ENCODE measurements at regions not wholly inside any gene's neighbourhood (a gene's known extent, or its start where the extent isn't known, plus 50 kb on each side); places are given as distances from the start of the nearest gene placed in this dataset.

DNA sequence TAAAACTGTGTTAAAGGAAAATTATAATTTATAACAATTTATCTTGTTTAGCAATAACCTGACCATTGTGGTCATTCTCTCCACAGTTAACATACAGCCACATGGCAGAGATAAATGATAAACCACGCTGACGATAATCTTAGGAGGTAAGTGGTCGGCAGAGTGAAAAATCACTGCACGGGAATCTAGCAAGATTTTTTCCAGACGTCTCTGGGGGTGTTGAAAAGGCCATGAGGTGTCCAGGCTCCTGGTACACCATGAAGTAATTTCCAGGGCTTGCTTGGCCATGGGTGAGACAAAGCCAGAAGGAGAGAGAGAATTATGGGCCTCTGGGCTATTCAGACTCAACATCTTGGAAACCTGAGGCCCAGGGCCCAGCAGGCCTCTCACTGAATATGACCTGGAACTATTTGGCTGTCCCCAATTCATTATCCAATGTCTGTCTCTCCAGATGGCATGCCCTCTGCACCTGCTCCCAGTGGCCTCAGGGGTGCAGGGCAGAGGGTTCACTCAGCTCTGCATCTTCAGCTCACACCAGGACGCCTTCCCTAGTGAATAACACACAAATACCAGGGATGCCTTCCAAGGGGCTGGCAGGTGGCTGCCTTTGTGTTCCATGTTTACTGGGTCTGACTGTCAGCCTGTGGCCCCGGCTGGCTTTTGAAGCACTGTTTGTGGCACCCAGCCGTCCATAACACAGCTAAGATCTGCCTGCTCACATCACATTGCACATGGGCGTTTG, 590.4 kb upstream of the PFKP start:
- no peak for TF ChIP-seq POLR2A (IDR thresholded peaks at IDR 0.05)
- TF ChIP-seq, protein P1, sequence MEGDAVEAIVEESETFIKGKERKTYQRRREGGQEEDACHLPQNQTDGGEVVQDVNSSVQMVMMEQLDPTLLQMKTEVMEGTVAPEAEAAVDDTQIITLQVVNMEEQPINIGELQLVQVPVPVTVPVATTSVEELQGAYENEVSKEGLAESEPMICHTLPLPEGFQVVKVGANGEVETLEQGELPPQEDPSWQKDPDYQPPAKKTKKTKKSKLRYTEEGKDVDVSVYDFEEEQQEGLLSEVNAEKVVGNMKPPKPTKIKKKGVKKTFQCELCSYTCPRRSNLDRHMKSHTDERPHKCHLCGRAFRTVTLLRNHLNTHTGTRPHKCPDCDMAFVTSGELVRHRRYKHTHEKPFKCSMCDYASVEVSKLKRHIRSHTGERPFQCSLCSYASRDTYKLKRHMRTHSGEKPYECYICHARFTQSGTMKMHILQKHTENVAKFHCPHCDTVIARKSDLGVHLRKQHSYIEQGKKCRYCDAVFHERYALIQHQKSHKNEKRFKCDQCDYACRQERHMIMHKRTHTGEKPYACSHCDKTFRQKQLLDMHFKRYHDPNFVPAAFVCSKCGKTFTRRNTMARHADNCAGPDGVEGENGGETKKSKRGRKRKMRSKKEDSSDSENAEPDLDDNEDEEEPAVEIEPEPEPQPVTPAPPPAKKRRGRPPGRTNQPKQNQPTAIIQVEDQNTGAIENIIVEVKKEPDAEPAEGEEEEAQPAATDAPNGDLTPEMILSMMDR (IDR thresholded peaks at IDR 0.05): no peak
- Histone ChIP-seq H3K27me3 (no peaks in the 10 kb centered on the region), H3K9me3 (no peaks in the 10 kb centered on the region), H3K4me3 (no peak overlapping the region), H3K4me1 (no peaks in the 10 kb centered on the region), H3K36me3 (no peaks in the 10 kb centered on the region), H3K27ac (no peak overlapping the region)
- WGBS (ENCODE audit: insufficient coverage, low coverage, low lambda C conversion rate, missing lambda C conversion rate): 52% methylated on average over 9 of the region's 9 CpGs
- DNase-seq (no peak), ATAC-seq (no peak)
- intact Hi-C loops (cut with DNase I): no loop called here

DNA sequence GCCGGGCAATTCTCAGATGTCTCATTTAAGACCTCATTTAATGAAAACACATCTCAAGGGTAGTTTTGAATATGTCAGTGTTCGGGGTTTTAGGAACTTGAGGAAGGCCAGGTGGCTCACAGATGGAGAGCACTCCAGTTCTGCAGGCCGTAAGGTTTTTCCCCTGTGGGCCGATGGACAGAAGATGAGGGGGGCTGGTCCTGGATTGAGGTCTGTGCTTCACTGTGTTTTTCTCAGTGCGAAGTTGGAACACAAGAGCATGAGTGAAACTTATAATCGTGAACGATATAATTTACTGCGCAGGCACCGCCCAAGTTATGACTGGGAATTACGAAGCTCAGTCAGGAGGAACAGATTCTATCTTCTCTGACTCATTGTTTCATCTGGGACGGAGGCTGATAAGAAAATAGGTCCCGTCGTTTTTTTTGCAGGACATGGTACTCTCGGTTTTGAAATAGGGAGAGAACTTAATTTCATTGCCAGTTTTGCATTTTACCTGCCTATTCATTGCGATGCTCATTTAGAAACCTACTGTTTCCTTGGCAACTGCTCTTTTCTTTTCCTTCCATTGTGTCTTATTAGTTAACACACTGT, 591.0 kb upstream of the PFKP start:
- Histone ChIP-seq H3K4me1 (no peaks in the 10 kb centered on the region), H3K27ac (no peak overlapping the region), H3K36me3 (no peaks in the 10 kb centered on the region), H3K9me3 (no peaks in the 10 kb centered on the region), H3K4me3 (no peak overlapping the region), H3K27me3 (no peaks in the 10 kb centered on the region)
- no peak for DNase-seq
- ATAC-seq: no peak
- TF ChIP-seq, protein P1 (IDR thresholded peaks at IDR 0.05): no peak
- TF ChIP-seq POLR2A (IDR thresholded peaks at IDR 0.05): no peak
- intact Hi-C loops (cut with DNase I): no loop called here
- WGBS (ENCODE audit: insufficient coverage, low coverage, low lambda C conversion rate, missing lambda C conversion rate): 60% methylated on average over 14 of the region's 15 CpGs

DNA sequence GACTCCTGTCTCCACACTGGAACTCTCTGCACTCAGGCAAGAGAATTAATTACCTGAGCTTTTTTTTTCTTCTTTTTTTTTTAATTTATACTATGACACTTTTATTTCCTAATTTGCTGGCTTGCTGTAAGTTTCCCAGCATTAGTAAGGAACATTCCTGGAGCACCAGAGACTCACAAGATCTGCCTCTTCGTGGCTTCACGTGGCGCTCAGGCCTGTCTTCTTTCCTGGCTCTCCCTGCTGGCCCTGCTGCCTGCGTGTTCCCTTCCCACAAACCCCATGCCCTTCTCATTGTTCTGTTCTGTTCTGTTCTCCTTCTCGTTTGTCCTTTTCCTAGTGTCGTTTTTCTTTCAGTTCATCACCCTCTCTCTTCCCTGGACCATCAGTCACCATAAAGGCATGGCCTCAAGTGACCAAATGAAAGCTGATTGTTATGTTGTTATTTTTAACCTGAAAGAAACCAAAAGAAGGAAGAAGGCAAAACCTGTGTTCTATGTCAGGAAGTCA, 591.6 kb upstream of the PFKP start:
- no peaks in the 10 kb centered on the region for H3K27me3 ChIP-seq
- intact Hi-C loops (cut with DNase I): no loop called here
- H3K27ac ChIP-seq: no peak overlapping the region
- ATAC-seq (no peak), DNase-seq (no peak)
- H3K9me3 ChIP-seq: no peaks in the 10 kb centered on the region
- H3K4me3 ChIP-seq: no peak overlapping the region
- no peaks in the 10 kb centered on the region for H3K4me1 ChIP-seq
- WGBS (ENCODE audit: insufficient coverage, low coverage, low lambda C conversion rate, missing lambda C conversion rate): 43% methylated on average over 6 of the region's 6 CpGs
- no peaks in the 10 kb centered on the region for H3K36me3 ChIP-seq
- no peak for TF ChIP-seq POLR2A (IDR thresholded peaks at IDR 0.05)
- TF ChIP-seq, protein P1 (IDR thresholded peaks at IDR 0.05): no peak

- 68% methylated on average over 1 of the region's 1 CpG for WGBS (ENCODE audit: insufficient coverage, low coverage, low lambda C conversion rate, missing lambda C conversion rate)
- TF ChIP-seq, protein P1 (IDR thresholded peaks at IDR 0.05): no peak
- no peak for TF ChIP-seq POLR2A (IDR thresholded peaks at IDR 0.05)
- no peak for DNase-seq
These were observed 595.5 kb upstream of the PFKP start for GRCh38 chr10:2471811-2472210.

More at GRCh38 chr10:2471811-2472210, 595.5 kb upstream of the PFKP start:
- no peaks in the 10 kb centered on the region for H3K9me3 ChIP-seq
- no peak overlapping the region for H3K27ac ChIP-seq
- intact Hi-C loops (cut with DNase I): no loop called here
- H3K27me3 ChIP-seq: no peaks in the 10 kb centered on the region
- ATAC-seq: no peak
- no peaks in the 10 kb centered on the region for H3K4me1 ChIP-seq
- no peak overlapping the region for H3K4me3 ChIP-seq
- H3K36me3 ChIP-seq: no peaks in the 10 kb centered on the region

All from right lobe of liver (tissue), 6 donors.